ENCODE measurements at regions not wholly inside any gene's neighbourhood (a gene's known extent, or its start where the extent isn't known, plus 50 kb on each side); places are given as distances from the start of the nearest gene placed in this dataset.

GRCh38 chr2:105584435-105585010 lies 160.2 kb upstream of the NCK2 start:
- Histone ChIP-seq H3K4me1 (no peaks in the 10 kb centered on the region), H3K27ac (no peak overlapping the region), H3K4me3 (no peak overlapping the region), H3K27me3 (ENCODE audit: insufficient read depth in 3 of 3, low read length in 2 of 3) (no peaks in the 10 kb centered on the region), H3K9me3 (no peaks in the 10 kb centered on the region), H3K36me3 (ENCODE audit: insufficient read depth in 1 of 2, low read depth in 1 of 2) (no peaks in the 10 kb centered on the region)
- no peak for ATAC-seq
- no peak for TF ChIP-seq CTCF (IDR thresholded peaks at IDR 0.05)
- intact Hi-C loops (cut with DNase I) = no loop called here
- no peak for DNase-seq
- 61 to 73% (median 71%) methylated on average over 2 of the region's 2 CpGs for WGBS, 3 donors

- ATAC-seq (no peak), DNase-seq (no peak)
- 78 to 84% (median 82%) methylated on average over 3 of the region's 3 CpGs for WGBS, 3 donors
- Histone ChIP-seq H3K4me3 (no peak overlapping the region), H3K36me3 (ENCODE audit: insufficient read depth in 1 of 2, low read depth in 1 of 2) (no peaks in the 10 kb centered on the region), H3K9me3 (no peaks in the 10 kb centered on the region), H3K27ac (no peak overlapping the region), H3K4me1 (no peaks in the 10 kb centered on the region), H3K27me3 (ENCODE audit: insufficient read depth in 3 of 3, low read length in 2 of 3) (no peaks in the 10 kb centered on the region)
- intact Hi-C loops (cut with DNase I) = no loop called here
- no peak for TF ChIP-seq CTCF (IDR thresholded peaks at IDR 0.05)
Observed at GRCh38 chr2:105582952-105583660, 161.6 kb upstream of the NCK2 start.

GRCh38 chr2:105581555-105581944 lies 163.2 kb upstream of the NCK2 start:
- DNase-seq (no peak), ATAC-seq (no peak)
- Histone ChIP-seq H3K4me3 (no peak overlapping the region), H3K36me3 (ENCODE audit: insufficient read depth in 1 of 2, low read depth in 1 of 2) (no peaks in the 10 kb centered on the region), H3K27me3 (ENCODE audit: insufficient read depth in 3 of 3, low read length in 2 of 3) (no peaks in the 10 kb centered on the region), H3K27ac (no peak overlapping the region), H3K9me3 (no peaks in the 10 kb centered on the region), H3K4me1 (no peaks in the 10 kb centered on the region)
- no peak for TF ChIP-seq CTCF (IDR thresholded peaks at IDR 0.05)
- intact Hi-C loops (cut with DNase I) = no loop called here
- 92 to 95% (median 93%) methylated on average over 3 of the region's 3 CpGs for WGBS, 3 donors

- 44 to 92% (median 52%) methylated on average over 1 of the region's 1 CpG for WGBS, 3 donors
- intact Hi-C loops (cut with DNase I) = no loop called here
Observed at GRCh38 chr2:105580870-105581554, 163.7 kb upstream of the NCK2 start.

More at GRCh38 chr2:105580870-105581554, 163.7 kb upstream of the NCK2 start:
- no peak for DNase-seq
- Histone ChIP-seq H3K27ac (no peak overlapping the region), H3K27me3 (ENCODE audit: insufficient read depth in 3 of 3, low read length in 2 of 3) (no peaks in the 10 kb centered on the region), H3K36me3 (ENCODE audit: insufficient read depth in 1 of 2, low read depth in 1 of 2) (no peaks in the 10 kb centered on the region), H3K4me1 (no peaks in the 10 kb centered on the region), H3K4me3 (no peak overlapping the region), H3K9me3 (no peaks in the 10 kb centered on the region)
- no peak for TF ChIP-seq CTCF (IDR thresholded peaks at IDR 0.05)
- no peak for ATAC-seq
